K562 (cell line): ENCODE measurements at regions not wholly inside any gene's neighbourhood (a gene's known extent, or its start where the extent isn't known, plus 50 kb on each side); places are given as distances from the start of the nearest gene placed in this dataset.

Experiments used
- ATAC-seq: fragments of 200-7000 bp; cut with Tn5 transposase; 3 replicates; pipeline ENCODE4 v1.9.1; 2020; ENCODE audit warnings: moderate library complexity
- BruUV-seq: library from RNA; stranded (reverse); fragments of 400-500 nt; replicated peaks from 2 replicates; lab custom pipeline; 2021; lab: Mats Ljungman, UMichigan
- CTCF ChIA-PET: fragments of 300-600 bp; formaldehyde crosslinking; extraction: SDS; loops from one replicate; lab custom pipeline; 2021; ENCODE audit warnings: low intra/inter-chr PET ratio; lab: Yijun Ruan, JAX
- POLR2A ChIA-PET: fragments of 300-600, 350-650 bp; sonication (Branson Sonifier 250); formaldehyde crosslinking; extraction: SDS; loops from one replicate; lab custom pipeline; 2021; ENCODE audit warnings: antibody characterized with exemption, inconsistent platforms; lab: Yijun Ruan, JAX
- DNase-seq, 4 experiments: peaks; one replicate each; pipeline versions ENCODE4 v3.0.0 to v3.0.0-alpha.2; 2011 to 2018; ENCODE audit warnings: low spot score in 3 of 4, mixed read lengths in 3 of 4; ENCODE audit errors: extremely low read depth in 1 of 4
- FAIRE-seq: peaks from 2 replicates; lab custom pipeline; 2011; peaks lifted over from hg19 to GRCh38; lab: Jason Lieb, UNC
- H2AFZ ChIP-seq: 2 replicates; pipeline ENCODE4 v1.6.0; 2011; ENCODE audit warnings: low read depth, low read length, control low read depth, inconsistent platforms
- H3K27ac ChIP-seq: fragments of 200-600 bp; 3 replicates; pipeline ENCODE4 v1.8.0; 2011; ENCODE audit warnings: low read depth, mild to moderate bottlenecking, control low read depth, inconsistent platforms, low read length, moderate library complexity, mixed read lengths; ENCODE audit errors: extremely low read depth
- H3K27me3 ChIP-seq, 2 experiments: fragments of 300-600 bp in 1 of 2; 2 replicates in 1 of 2; 3 replicates in 1 of 2; pipeline versions ENCODE4 v1.6.0 to v1.8.0; 2011; ENCODE audit warnings: inconsistent platforms in 2 of 2, low read length in 2 of 2, mild to moderate bottlenecking in 1 of 2, mixed read lengths in 1 of 2, moderate library complexity in 1 of 2; ENCODE audit not compliant: control insufficient read depth in 2 of 2, insufficient read depth in 2 of 2
- H3K36me3 ChIP-seq: fragments of 300-600 bp; 3 replicates; pipeline ENCODE4 v1.8.0; 2011; ENCODE audit warnings: mild to moderate bottlenecking, low read length, inconsistent platforms; ENCODE audit not compliant: control insufficient read depth, insufficient read depth
- H3K4me1 ChIP-seq, 2 experiments: fragments of 200-600 bp in 1 of 2; replicated peaks in 1 of 2; 2 replicates in 1 of 2; 3 replicates in 1 of 2; pipeline versions ENCODE4 v1.5.1 to v1.8.0; 2011; ENCODE audit warnings: inconsistent platforms in 2 of 2, low read length in 2 of 2, mild to moderate bottlenecking in 1 of 2, mixed read lengths in 1 of 2, moderate library complexity in 1 of 2; ENCODE audit not compliant: control insufficient read depth in 2 of 2, insufficient read depth in 2 of 2
- H3K4me2 ChIP-seq: 2 replicates; pipeline ENCODE4 v1.6.1; 2011; ENCODE audit warnings: low read length, control low read depth, inconsistent platforms, mixed read lengths; ENCODE audit not compliant: insufficient read depth
- H3K4me3 ChIP-seq: fragments of 200-600 bp; sonication (generic), shearing (Covaris generic); 2 replicates; pipeline ENCODE4 v1.5.1; 2016; ENCODE audit warnings: control low read depth, inconsistent platforms
- H3K79me2 ChIP-seq: fragments of 200-600 bp; 3 replicates; pipeline ENCODE4 v1.8.0; 2011; ENCODE audit warnings: low read length, inconsistent platforms; ENCODE audit not compliant: control insufficient read depth, insufficient read depth
- H3K9ac ChIP-seq, 2 experiments: 2 replicates each; pipeline versions ENCODE4 v1.6.0 to v1.6.1; 2011; ENCODE audit warnings: low read depth in 2 of 2, low read length in 2 of 2, control low read depth in 1 of 2, inconsistent platforms in 1 of 2, mild to moderate bottlenecking in 1 of 2, mixed read lengths in 1 of 2; ENCODE audit not compliant: insufficient read depth in 1 of 2
- H3K9me1 ChIP-seq: one replicate; pipeline ENCODE4 v1.6.0; 2011; ENCODE audit warnings: inconsistent platforms, mild to moderate bottlenecking, low read length, moderate library complexity; ENCODE audit not compliant: control insufficient read depth, insufficient read depth
- H3K9me3 ChIP-seq: replicated peaks from 2 replicates; pipeline ENCODE4 v1.5.1; 2011; ENCODE audit warnings: low read depth, low read length, inconsistent platforms; ENCODE audit not compliant: control insufficient read depth, insufficient read depth
- H4K20me1 ChIP-seq: replicated peaks from 2 replicates; pipeline ENCODE4 v1.6.1; 2011; ENCODE audit warnings: low read length, inconsistent platforms, mixed read lengths; ENCODE audit not compliant: control insufficient read depth, insufficient read depth
- ARID1B ChIP-seq: fragments of 450-650 bp; IDR thresholded peaks from 2 replicates; pipeline ENCODE4 v1.6.1; 2016; ENCODE audit warnings: antibody characterized with exemption, mild to moderate bottlenecking, inconsistent platforms
- ASH1L ChIP-seq: fragments of 450-650 bp; IDR thresholded peaks from 2 replicates; pipeline ENCODE4 v1.6.1; 2018; ENCODE audit warnings: borderline replicate concordance, mild to moderate bottlenecking, low read depth; ENCODE audit not compliant: partially characterized antibody
- CBX5 ChIP-seq: IDR thresholded peaks from 2 replicates; pipeline ENCODE4 v1.6.1; 2014; ENCODE audit warnings: low read depth, borderline replicate concordance
- ELF1 ChIP-seq: fragments of 200-800 bp; sonication (Bioruptor generic); IDR thresholded peaks from 2 replicates; pipeline ENCODE4 v1.6.1; 2016; ENCODE audit warnings: missing genetic modification characterization, missing compliant biosample characterization
- ESRRB ChIP-seq: fragments of 250-450 bp; sonication (Bioruptor Pico); IDR thresholded peaks from 2 replicates; pipeline ENCODE4 v1.5.0; 2020; ENCODE audit warnings: mild to moderate bottlenecking, moderate library complexity, borderline replicate concordance
- HNRNPLL ChIP-seq: fragments of 200-400 bp; formaldehyde crosslinking; IDR thresholded peaks from 2 replicates; pipeline ENCODE4 v1.6.1; 2017; ENCODE audit warnings: low read length, low read depth, mild to moderate bottlenecking; ENCODE audit not compliant: poor library complexity, severe bottlenecking
- NCOR1 ChIP-seq: fragments of 450-650 bp; IDR thresholded peaks from 2 replicates; pipeline ENCODE4 v1.6.1; 2016; ENCODE audit warnings: mild to moderate bottlenecking, moderate library complexity
- NR2C2 ChIP-seq, 2 experiments: fragments of 200-800 bp in 1 of 2; sonication (Bioruptor generic) in 1 of 2; sonication (generic) in 1 of 2; formaldehyde crosslinking in 1 of 2; IDR thresholded peaks; 2 replicates each; pipeline versions ENCODE4 v1.6.1 to v1.8.0; 2016 to 2022; ENCODE audit warnings: mild to moderate bottlenecking in 1 of 2, missing compliant biosample characterization in 1 of 2, missing genetic modification characterization in 1 of 2, missing genetic modification reagents in 1 of 2
- PHB2 ChIP-seq: fragments of 450-650 bp; IDR thresholded peaks from 2 replicates; pipeline ENCODE4 v1.6.1; 2017; ENCODE audit warnings: low read depth
- POLR2AphosphoS2 ChIP-seq: IDR thresholded peaks from 2 replicates; pipeline ENCODE4 v1.6.1; 2012; ENCODE audit warnings: low read length, improper control_type of control experiment
- PRPF4 ChIP-seq: fragments of 200-400 bp; formaldehyde crosslinking; IDR thresholded peaks from one replicate; pipeline ENCODE4 v1.6.1; 2017; ENCODE audit warnings: low read length, low read depth, mild to moderate bottlenecking; ENCODE audit not compliant: insufficient read depth, poor library complexity, severe bottlenecking
- RUNX1 ChIP-seq: sonication (generic); IDR thresholded peaks from 2 replicates; pipeline ENCODE4 v1.6.1; 2016; ENCODE audit warnings: antibody characterized with exemption, low read depth
- SIX5 ChIP-seq, 2 experiments: IDR thresholded peaks; 2 replicates each; pipeline ENCODE4 v1.6.1; 2011; ENCODE audit warnings: low read length in 2 of 2, borderline replicate concordance in 1 of 2, low read depth in 1 of 2, mild to moderate bottlenecking in 1 of 2, moderate library complexity in 1 of 2; ENCODE audit not compliant: insufficient read depth in 1 of 2
- SMARCA4 ChIP-seq: fragments of 450-650 bp; IDR thresholded peaks from 2 replicates; pipeline ENCODE4 v1.6.1; 2016
- TAF9B ChIP-seq: fragments of 450-650 bp; IDR thresholded peaks from 2 replicates; pipeline ENCODE4 v1.6.1; 2018; ENCODE audit warnings: mild to moderate bottlenecking; ENCODE audit not compliant: partially characterized antibody
- ZFP36 ChIP-seq: fragments of 150-350 bp; IDR thresholded peaks from 2 replicates; pipeline ENCODE4 v1.6.1; 2018; ENCODE audit warnings: low read length, low read depth; ENCODE audit not compliant: partially characterized antibody
- ZNF444 ChIP-seq: fragments of 250-450 bp; sonication (Bioruptor Pico); IDR thresholded peaks from 2 replicates; pipeline ENCODE4 v1.4.0; 2020; ENCODE audit warnings: mild to moderate bottlenecking, moderate library complexity
- in situ Hi-C: fragments of 300-500 bp; cut with MboI; formaldehyde crosslinking; loops from 4 replicates; pipeline ENCODE4 v1.15.0; 2018; ENCODE audit warnings: inconsistent platforms, mixed read lengths
- intact Hi-C: fragments of 100-400 bp; cut with micrococcal nuclease; formaldehyde crosslinking; loops from 2 replicates; pipeline ENCODE4 v1.14.2; 2022
- TF ChIP-seq, protein P1 (sequence below), 2 experiments: fragments of 450-650 bp in 1 of 2; sonication (generic) in 1 of 2; formaldehyde crosslinking; conservative IDR thresholded peaks; 2 replicates each; pipeline versions ENCODE4 v1.4.0 to v1.8.1; 2020 to 2022; ENCODE audit warnings: mild to moderate bottlenecking in 1 of 2, missing genetic modification reagents in 1 of 2
- TF ChIP-seq, protein P2 (sequence below): fragments of 450-650 bp; IDR thresholded peaks from 2 replicates; pipeline ENCODE4 v1.6.1; 2016; ENCODE audit warnings: antibody characterized with exemption

DNA sequence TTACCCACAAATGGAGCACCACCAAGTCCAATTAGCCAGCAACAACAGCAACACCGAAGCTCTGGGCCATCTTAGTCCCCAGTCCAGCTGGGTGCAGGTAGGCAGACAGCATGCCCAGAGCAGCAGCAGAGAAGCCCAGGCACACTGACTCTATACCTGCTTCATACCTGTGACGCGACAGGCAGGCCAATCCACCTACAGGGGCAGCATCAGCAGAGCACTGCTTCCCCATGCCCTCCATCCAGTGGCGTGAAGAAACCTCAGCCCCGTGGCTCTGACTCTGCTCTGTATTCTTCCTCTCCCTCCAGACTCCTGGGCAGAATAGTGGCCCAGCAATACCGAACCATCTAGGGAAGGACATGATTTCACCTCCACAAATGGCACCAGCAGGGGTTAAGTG, 191.7 kb downstream of the AKR1D1 start (continued):
- TF ChIP-seq ASH1L = no peak
- TF ChIP-seq, protein P1, sequence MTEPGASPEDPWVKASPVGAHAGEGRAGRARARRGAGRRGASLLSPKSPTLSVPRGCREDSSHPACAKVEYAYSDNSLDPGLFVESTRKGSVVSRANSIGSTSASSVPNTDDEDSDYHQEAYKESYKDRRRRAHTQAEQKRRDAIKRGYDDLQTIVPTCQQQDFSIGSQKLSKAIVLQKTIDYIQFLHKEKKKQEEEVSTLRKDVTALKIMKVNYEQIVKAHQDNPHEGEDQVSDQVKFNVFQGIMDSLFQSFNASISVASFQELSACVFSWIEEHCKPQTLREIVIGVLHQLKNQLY (CRISPR knock-in tag; conservative IDR thresholded peaks at IDR 0.05) = no peak
- TF ChIP-seq NR2C2 (CRISPR knock-in tag; IDR thresholded peaks at IDR 0.05) = no peak
- TF ChIP-seq NR2C2 (tag; IDR thresholded peaks at IDR 0.05) = no peak
- no peak for TF ChIP-seq PRPF4
- TF ChIP-seq SIX5 (IDR thresholded peaks at IDR 0.05; ENCODE audit: borderline replicate concordance in 1 of 2, insufficient read depth in 1 of 2, low read depth in 1 of 2, low read length in 2 of 2) = no peak
- no peak for TF ChIP-seq HNRNPLL
- no peak for TF ChIP-seq SMARCA4
- TF ChIP-seq, protein P2, sequence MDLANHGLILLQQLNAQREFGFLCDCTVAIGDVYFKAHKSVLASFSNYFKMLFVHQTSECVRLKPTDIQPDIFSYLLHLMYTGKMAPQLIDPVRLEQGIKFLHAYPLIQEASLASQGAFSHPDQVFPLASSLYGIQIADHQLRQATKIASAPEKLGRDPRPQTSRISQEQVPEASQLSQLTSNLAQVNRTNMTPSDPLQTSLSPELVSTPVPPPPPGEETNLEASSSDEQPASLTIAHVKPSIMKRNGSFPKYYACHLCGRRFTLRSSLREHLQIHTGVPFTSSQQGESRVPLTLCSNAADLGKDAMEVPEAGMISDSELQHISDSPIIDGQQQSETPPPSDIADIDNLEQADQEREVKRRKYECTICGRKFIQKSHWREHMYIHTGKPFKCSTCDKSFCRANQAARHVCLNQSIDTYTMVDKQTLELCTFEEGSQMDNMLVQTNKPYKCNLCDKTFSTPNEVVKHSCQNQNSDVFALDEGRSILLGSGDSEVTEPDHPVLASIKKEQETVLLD = no peak

DNA sequence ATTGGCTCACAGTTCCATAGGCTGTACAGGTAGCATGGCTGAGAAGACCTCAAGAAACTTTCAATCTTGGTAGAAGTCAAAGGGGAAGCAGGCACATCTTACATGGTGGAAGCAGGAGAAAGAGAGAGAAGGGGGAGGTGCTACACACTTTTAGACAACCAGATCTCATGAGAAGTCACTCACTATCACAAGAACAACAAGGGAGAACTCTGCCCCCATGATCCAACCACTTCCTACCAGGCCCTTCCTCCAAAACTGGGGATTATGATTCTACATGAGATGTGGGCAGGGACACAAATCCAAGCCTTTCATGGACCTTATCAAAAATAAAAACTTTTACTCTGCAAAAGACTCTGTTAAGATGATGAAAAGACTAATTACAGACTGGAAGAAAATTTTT, 183.2 kb upstream of the TRIM24 start:
- DNase-seq (no peak), FAIRE-seq (no peak), ATAC-seq (no peak)
- intact Hi-C loops (no loop called here), in situ Hi-C loops (no loop called here)
- H3K27me3 ChIP-seq = no peaks in the 10 kb centered on the region
- TF ChIP-seq ZFP36 = no peak
- no peak for TF ChIP-seq ELF1 (tag)
- TF ChIP-seq CBX5 = no peak
- no peak for TF ChIP-seq TAF9B
- TF ChIP-seq ARID1B = no peak
- TF ChIP-seq POLR2AphosphoS2 = no peak
- TF ChIP-seq ZNF444 (CRISPR knock-in tag) = no peak
- TF ChIP-seq RUNX1 = no peak
- TF ChIP-seq ESRRB = no peak
- no peak for TF ChIP-seq NCOR1
- no peak for TF ChIP-seq PHB2
- no peak overlapping the region for H3K4me2 ChIP-seq
- H3K36me3 ChIP-seq = no peaks in the 10 kb centered on the region
- H3K9me1 ChIP-seq = no peaks in the 10 kb centered on the region
- no peaks in the 10 kb centered on the region for H4K20me1 ChIP-seq
- H3K9ac ChIP-seq = no peak overlapping the region
- H3K27ac ChIP-seq = no peak overlapping the region
- no peak overlapping the region for H2AFZ ChIP-seq
- H3K4me1 ChIP-seq = no peaks in the 10 kb centered on the region
- ChIA-PET CTCF (no interaction called here), POLR2A (no interaction called here)
- H3K4me3 ChIP-seq = no peak overlapping the region
- no TSS peak for BruUV-seq
- no peaks in the 10 kb centered on the region for H3K9me3 ChIP-seq
- H3K79me2 ChIP-seq = no peaks in the 10 kb centered on the region
